DMS 273 (cell line): ENCODE measurements at regions not wholly inside any gene's neighbourhood (a gene's known extent, or its start where the extent isn't known, plus 50 kb on each side); places are given as distances from the start of the nearest gene placed in this dataset.
"Not testable (repeated sequence)": the region's sequence is repeated elsewhere in the genome, so short reads cannot be mapped to it uniquely, and the experiment has no call there.

Experiments used
- DNase-seq: peaks from one replicate; lab custom pipeline; 2025; ENCODE audit not compliant: unreplicated experiment; lab: John Stamatoyannopoulos, UW

DNA sequence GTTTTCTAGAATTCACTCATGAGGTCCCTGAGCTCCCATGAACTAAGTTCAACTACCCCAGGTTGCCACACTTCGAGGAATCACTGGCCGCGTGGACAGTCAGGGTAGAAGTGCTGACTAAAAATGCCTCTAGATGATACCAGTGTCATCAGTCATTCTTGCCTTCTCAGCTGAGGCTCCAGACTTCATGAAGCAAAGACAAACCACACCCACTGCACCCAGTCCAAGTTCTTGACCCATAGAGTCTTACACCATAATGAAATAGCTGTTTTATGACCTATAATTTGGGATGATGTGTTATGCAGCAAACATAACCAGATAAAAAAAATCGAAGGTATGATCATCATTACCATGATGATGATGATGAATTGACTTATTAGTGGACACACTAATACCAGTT is 632.9 kb upstream of the TLE4 start:
- no peak for DNase-seq

GRCh38 chr9:78939311-78940065 is 632.3 kb upstream of the TLE4 start:
- DNase-seq = peak; percentile 70

- DNase-seq = no peak
Measured at GRCh38 chr9:78940121-78940855, 631.5 kb upstream of the TLE4 start.

GRCh38 chr9:78954286-78954685 is 617.5 kb upstream of the TLE4 start:
- DNase-seq = no peak

DNA sequence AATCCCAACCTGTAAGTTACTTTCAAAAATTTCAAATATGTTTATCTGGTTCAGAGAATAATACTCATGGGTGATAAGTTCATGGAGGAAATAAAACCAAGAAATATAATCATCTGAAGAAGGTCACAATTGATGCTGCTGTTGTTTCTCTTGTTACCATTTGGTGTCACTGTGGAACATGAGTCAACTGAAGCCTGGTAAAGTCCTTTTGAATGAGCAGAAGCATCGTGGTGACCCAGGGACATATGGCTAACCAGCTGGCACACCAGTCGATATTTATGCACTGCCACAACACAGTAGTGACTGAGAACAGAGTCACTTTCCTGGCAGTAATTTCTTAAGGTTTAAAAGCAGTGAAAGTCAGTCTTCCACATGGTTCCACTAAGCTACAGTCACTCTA is 612.9 kb upstream of the TLE4 start:
- peak; percentile 60 for DNase-seq

DNA sequence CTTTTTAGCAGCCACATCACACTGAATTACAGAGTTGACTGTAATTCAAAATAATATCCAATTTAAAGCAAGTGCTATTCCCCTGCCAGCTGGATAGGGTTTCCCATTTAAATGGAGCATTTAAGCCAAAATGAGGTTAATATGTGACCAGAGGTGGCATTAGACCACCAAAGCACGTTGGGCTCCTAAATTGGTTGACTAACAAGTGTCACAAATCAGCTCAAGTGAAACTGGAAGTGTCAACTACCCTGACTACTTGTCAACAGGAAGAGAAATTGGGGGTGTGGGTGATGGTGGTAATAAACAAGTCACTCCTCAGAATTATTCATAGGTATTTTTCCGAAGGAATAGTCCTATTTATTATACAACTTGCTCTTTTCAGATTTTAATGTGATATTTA is 609.6 kb upstream of the TLE4 start:
- DNase-seq = no peak

- DNase-seq = no peak
Measured at GRCh38 chr9:78963911-78964310, 607.9 kb upstream of the TLE4 start.

GRCh38 chr9:78967596-78968217 is 604.1 kb upstream of the TLE4 start:
- DNase-seq = no peak

- no peak for DNase-seq
Measured at GRCh38 chr9:78970375-78970774, 601.4 kb upstream of the TLE4 start.

DNA sequence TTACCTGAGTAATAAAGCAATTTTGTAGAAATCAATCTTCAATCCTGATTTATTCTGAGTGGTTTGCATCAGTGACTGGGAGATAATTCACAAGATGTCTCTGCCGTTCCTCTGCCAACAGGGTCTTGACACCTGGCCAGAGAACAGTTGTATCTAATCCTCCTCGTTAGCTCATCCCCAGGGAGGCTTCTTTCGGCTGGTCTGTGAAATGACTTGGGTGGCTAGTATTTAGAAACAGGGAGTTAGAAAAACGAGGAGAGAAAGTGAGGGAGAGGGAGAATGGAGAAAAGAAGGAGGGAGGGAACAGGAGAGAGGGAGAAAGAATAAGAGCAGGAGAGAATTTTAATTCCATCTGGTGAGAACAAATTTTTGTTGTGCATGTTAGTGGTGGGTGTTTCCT is 600.2 kb upstream of the TLE4 start:
- no peak for DNase-seq

DNA sequence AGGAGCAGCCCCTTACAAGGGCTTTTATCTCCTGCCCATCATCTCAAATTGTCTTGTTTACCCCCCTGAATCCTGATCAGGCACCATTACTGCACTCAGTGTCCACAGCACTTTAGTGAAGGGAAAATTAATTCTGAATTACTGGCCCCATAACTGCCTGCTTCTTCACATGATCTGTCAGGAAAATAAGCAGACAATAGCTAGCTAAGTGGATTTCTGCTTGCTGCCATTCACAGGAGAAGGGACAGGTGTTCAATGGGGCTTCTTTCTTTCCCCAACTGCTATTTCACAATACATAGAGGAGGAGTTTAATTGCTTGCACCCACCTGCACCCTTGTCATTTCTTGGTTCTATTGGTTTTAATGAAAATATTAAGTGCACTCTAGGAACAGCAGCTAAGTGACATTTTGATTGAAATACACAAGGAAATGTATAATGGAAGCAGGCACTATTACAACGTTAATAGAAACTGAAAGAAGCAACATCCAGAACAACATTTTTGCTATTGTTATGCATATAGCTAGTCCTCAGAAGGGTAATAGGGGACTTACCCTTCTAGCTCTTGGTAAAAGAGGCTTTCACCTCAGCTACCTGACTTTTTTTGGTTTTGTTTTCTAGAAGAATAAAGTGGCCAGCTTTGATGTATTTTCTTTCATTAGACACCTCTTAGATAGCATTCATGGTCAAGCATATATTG is 599.3 kb upstream of the TLE4 start:
- DNase-seq = no peak

DNA sequence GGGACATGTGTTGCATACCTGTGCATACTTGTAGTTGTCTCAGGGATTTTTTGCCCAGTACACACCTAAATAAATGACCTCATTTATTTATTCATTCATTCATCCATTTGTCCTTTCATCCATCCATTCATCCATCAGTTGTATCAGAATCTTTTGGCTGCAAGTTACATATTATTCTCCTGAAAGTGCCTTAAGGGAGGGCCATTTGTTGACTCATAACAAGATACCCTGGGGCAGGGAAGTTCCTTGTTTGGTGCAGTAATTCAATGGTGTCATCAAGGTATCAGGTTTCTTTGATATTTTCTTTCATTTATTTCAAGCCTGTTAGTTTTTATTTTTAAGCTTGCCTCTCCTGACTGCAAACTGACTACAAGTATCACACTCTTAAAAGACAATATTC is 597.9 kb upstream of the TLE4 start:
- no peak for DNase-seq

DNA sequence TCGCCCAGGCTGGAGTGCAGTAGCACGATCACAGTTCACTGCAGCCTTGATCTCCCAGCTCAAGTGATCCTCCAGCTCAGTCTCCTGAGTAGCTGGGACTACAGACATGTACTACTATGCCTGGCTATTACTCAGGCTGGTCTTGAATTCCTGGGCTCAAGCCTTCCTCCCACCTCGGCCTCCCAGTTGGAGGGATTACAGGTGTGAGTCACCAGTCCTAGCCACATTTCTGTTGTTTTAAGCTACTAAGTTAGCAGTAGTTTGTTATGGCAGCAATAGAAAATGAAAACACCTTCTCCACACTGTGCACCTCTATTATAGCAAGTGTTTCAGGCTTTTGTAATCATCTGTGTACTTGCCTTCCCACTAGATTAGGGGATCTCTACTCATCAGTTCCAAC is 588.9 kb upstream of the TLE4 start:
- DNase-seq = no peak

DNA sequence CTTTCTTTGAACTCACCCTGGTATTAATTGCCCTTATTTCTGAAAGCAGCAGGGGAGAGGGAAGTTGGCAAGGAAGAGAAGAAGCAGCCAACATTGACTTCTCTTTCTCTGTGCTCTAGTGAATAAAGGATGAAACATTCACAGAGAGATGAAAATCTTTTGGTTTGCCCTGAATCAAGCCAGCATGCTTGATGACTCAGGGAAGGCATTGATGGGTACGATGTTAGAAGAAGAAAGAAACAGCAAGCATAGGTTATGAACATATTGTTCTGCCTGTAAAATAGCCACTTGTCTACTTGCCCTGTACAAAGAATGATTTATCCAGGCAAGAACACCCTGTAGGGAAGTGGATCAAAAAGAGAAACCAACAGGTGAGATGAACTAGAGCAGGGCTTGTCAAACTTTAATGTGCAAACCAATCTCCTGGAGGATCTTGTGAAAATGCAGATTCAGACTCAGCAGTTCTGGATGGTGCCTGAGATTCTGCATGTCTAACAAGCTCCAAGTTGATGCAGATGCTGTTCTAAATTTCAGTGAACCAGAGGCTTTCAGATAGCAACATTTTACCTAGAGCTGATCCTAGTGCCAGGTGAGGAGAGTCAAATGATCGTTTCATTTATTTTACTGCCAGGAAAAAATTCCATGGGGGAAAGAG is 586.6 kb upstream of the TLE4 start:
- DNase-seq = no peak

DNA sequence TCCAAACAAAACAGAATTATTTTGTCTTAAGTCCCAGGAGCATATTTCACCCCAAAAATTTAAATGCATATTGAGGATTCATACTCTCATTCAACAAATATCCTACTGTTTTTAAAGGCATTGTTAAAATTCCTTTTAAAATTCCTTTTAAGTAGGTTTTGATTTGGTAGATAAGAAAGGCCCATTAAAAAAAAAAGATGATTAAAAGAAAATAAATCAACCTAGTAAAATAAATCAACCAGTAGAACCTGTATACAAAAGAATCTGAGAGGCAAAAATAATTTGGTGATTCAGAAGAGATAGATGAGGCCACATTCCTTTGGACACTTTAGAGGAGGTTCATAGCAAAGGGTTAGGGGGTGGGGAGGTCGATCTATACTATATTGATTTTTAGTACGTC is 585.3 kb upstream of the TLE4 start:
- DNase-seq = no peak

DNA sequence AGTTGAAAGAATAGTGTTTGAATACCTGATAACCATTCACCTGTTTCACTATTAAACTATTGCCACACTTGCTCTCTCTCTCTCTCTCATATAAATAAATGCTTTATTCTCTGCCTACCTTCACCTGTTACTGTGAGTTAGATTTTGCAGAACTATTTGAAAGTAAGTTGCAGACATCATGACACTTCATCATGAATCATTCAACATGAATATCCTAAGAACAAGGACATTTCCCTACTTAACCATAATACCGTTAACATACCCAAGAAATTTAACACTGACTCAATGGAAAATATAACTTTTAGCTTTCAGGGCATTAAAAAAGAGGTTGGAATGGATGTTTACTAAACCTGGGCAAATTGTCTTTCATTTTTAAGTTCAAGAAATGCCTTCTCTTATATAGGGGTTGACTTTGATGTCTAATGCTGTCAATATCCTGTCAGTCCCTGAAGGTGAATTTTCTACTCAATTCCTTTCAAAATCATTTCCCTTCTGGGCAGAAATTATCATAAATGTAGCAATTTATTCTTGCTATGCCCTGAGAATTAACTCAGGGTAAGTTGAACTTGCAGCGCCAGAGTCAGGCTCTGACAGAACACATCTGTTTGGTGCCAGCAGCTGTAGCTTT is 582.6 kb upstream of the TLE4 start:
- no peak for DNase-seq

DNA sequence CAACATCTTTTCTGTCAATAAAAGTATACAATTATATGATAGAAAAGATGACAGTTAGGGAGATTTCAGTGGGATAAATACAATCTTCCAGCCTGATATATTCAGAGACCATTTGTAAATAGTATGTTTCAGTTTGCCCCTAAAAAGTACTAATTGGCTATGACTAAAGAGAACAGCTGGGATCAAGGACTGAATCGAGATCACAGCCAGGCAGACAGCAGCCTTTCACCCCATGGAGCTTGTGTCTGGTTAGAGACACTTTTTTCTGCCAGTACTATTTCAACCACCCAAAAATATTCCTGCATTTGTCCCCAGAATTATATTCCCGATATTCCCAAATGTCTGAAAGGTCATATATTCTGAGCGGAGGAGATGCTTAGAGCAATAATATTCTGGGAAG is 577.3 kb upstream of the TLE4 start:
- no peak for DNase-seq

DNA sequence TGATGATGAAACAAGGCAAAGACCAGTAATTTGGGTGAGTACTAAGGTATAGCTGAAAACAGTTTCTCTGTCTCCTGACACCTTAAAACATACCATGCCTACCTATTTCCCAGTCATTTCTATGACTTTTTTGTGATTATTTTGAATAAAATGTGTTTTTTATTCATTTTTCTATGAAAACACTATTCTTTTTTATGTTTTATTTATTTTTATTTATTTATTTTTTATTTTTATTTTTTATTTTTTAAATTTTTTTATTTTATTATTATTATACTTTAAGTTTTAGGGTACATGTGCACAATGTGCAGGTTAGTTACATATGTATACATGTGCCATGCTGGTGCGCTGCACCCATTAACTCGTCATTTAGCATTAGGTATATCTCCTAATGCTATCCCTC is 576.8 kb upstream of the TLE4 start:
- not testable (repeated sequence) for DNase-seq

DNA sequence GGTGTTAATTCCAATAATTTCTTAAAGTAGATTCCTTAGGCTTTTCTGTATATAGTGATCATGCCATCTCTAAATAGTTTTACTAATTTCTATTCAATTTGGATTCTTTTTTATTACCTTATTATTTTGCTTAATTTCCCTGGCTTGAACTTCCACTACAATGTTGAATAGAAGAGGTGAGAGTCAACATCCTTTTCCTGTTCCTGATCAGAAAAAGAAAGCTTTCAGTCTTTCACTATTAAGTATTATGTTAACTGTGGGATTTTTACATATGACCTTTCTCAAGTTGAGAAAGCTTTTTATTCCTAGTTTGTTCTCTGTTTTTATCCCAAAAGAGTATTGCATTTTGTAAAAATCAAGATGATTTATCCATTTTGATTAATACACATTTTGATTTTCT is 574.5 kb upstream of the TLE4 start:
- DNase-seq = no peak

- no peak for DNase-seq
Measured at GRCh38 chr9:79000230-79001002, 571.3 kb upstream of the TLE4 start.
